ENCODE measurements at regions not wholly inside any gene's neighbourhood (a gene's known extent, or its start where the extent isn't known, plus 50 kb on each side); places are given as distances from the start of the nearest gene placed in this dataset.

- DNase-seq (ENCODE audit: low read depth) = no peak
Observed at GRCh38 chr7:46446151-46446550, 525.1 kb upstream of the IGFBP3 start.

GRCh38 chr7:46444256-46444655 lies 523.2 kb upstream of the IGFBP3 start:
- DNase-seq (ENCODE audit: low read depth) = no peak

- no peak for DNase-seq (ENCODE audit: low read depth)
Observed at GRCh38 chr7:46440186-46440585, 519.1 kb upstream of the IGFBP3 start.

GRCh38 chr7:46432708-46433107 lies 511.6 kb upstream of the IGFBP3 start:
- no peak for DNase-seq (ENCODE audit: low read depth)

- no peak for DNase-seq (ENCODE audit: low read depth)
Observed at GRCh38 chr7:46428295-46428694, 507.2 kb upstream of the IGFBP3 start.

GRCh38 chr7:46424934-46425333 lies 503.9 kb upstream of the IGFBP3 start:
- no peak for DNase-seq (ENCODE audit: low read depth)

- DNase-seq (ENCODE audit: low read depth) = no peak
Observed at GRCh38 chr7:46421441-46422230, 500.6 kb upstream of the IGFBP3 start.

GRCh38 chr7:46414946-46415345 lies 493.9 kb upstream of the IGFBP3 start:
- no peak for DNase-seq (ENCODE audit: low read depth)

- no peak for DNase-seq (ENCODE audit: low read depth)
Observed at GRCh38 chr7:46411236-46411635, 490.2 kb upstream of the IGFBP3 start.

GRCh38 chr7:46407125-46407524 lies 486.1 kb upstream of the IGFBP3 start:
- no peak for DNase-seq (ENCODE audit: low read depth)

- DNase-seq (ENCODE audit: low read depth) = no peak
Observed at GRCh38 chr7:46397591-46397990, 476.5 kb upstream of the IGFBP3 start.

GRCh38 chr7:46396481-46396880 lies 475.4 kb upstream of the IGFBP3 start:
- peak; percentile 92 for DNase-seq (ENCODE audit: low read depth)

GRCh38 chr7:46393142-46393541 lies 472.1 kb upstream of the IGFBP3 start:
- no peak for DNase-seq (ENCODE audit: low read depth)

GRCh38 chr7:46391231-46392201 lies 470.4 kb upstream of the IGFBP3 start:
- DNase-seq (ENCODE audit: low read depth) = peak; percentile 70

GRCh38 chr7:46390042-46390441 lies 469.0 kb upstream of the IGFBP3 start:
- no peak for DNase-seq (ENCODE audit: low read depth)

- DNase-seq (ENCODE audit: low read depth) = no peak
Observed at GRCh38 chr7:46389146-46389545, 468.1 kb upstream of the IGFBP3 start.

GRCh38 chr7:46387646-46388045 lies 466.6 kb upstream of the IGFBP3 start:
- DNase-seq (ENCODE audit: low read depth) = no peak

- DNase-seq (ENCODE audit: low read depth) = no peak
Observed at GRCh38 chr7:46386428-46387399, 465.6 kb upstream of the IGFBP3 start.

GRCh38 chr7:46385662-46386309 lies 464.7 kb upstream of the IGFBP3 start:
- no peak for DNase-seq (ENCODE audit: low read depth)

GRCh38 chr7:46383605-46384004 lies 462.5 kb upstream of the IGFBP3 start:
- DNase-seq (ENCODE audit: low read depth) = no peak

Measured in forelimb muscle (tissue), 1 donor.